OCI-LY7 (cell line): ENCODE measurements at regions not wholly inside any gene's neighbourhood (a gene's known extent, or its start where the extent isn't known, plus 50 kb on each side); places are given as distances from the start of the nearest gene placed in this dataset.

Source experiments
- BruUV-seq: library from RNA; stranded (reverse); fragments of 400-500 nt; replicated peaks from 2 replicates; lab custom pipeline; 2021; lab: Mats Ljungman, UMichigan
- CTCF ChIA-PET: fragments of 300-600 bp; sonication (Branson Sonifier 250); formaldehyde crosslinking; loops from one replicate; lab custom pipeline; 2022; ENCODE audit warnings: antibody characterized with exemption; ENCODE audit not compliant: unreplicated experiment; lab: Charles Lee
- POLR2A ChIA-PET: fragments of 300-600 bp; sonication (Branson Sonifier 250); formaldehyde crosslinking; loops from one replicate; lab custom pipeline; 2022; ENCODE audit warnings: antibody characterized with exemption; lab: Charles Lee
- DNase-seq: peaks from one replicate; pipeline ENCODE4 v3.0.0-alpha.2; 2015; ENCODE audit warnings: low spot score
- H2AFZ ChIP-seq: fragments of 200-600 bp; sonication (generic), shearing (Covaris generic); 2 replicates; pipeline ENCODE4 v1.6.1; 2014; ENCODE audit warnings: mild to moderate bottlenecking, antibody characterized with exemption, low read length, moderate library complexity
- H3K27ac ChIP-seq: fragments of 200-600 bp; sonication (generic); 2 replicates; pipeline ENCODE4 v1.5.1; 2014; ENCODE audit warnings: mixed run types, low read depth, mild to moderate bottlenecking, moderate library complexity, low read length, inconsistent platforms; ENCODE audit not compliant: poor library complexity, severe bottlenecking
- H3K36me3 ChIP-seq: fragments of 200-600 bp; sonication (generic); 2 replicates; pipeline ENCODE4 v1.6.1; 2014; ENCODE audit warnings: mild to moderate bottlenecking, antibody characterized with exemption, low read length, moderate library complexity, mixed read lengths; ENCODE audit not compliant: insufficient read depth
- H3K4me1 ChIP-seq: fragments of 200-600 bp; sonication (generic); 2 replicates; pipeline ENCODE4 v1.5.1; 2014; ENCODE audit warnings: mild to moderate bottlenecking, low read length; ENCODE audit not compliant: insufficient read depth, poor library complexity, severe bottlenecking
- H3K4me2 ChIP-seq: fragments of 200-600 bp; sonication (generic); 2 replicates; pipeline ENCODE4 v1.6.1; 2014; ENCODE audit warnings: mild to moderate bottlenecking, low read length
- H3K4me3 ChIP-seq: fragments of 200-600 bp; sonication (generic); 2 replicates; pipeline ENCODE4 v1.5.1; 2014; ENCODE audit warnings: mild to moderate bottlenecking, low read depth, low read length; ENCODE audit not compliant: poor library complexity, severe bottlenecking
- H3K79me2 ChIP-seq: fragments of 200-600 bp; sonication (generic); 2 replicates; pipeline ENCODE4 v1.6.1; 2016; ENCODE audit warnings: low read depth, mild to moderate bottlenecking, low read length, moderate library complexity, mixed read lengths; ENCODE audit not compliant: insufficient read depth
- H3K9me2 ChIP-seq: fragments of 200-600 bp; sonication (generic); 2 replicates; pipeline ENCODE4 v1.6.1; 2016; ENCODE audit warnings: mild to moderate bottlenecking, low read length, mixed read lengths; ENCODE audit not compliant: insufficient read depth
- H3K9me3 ChIP-seq: fragments of 200-600 bp; sonication (generic); 2 replicates; pipeline ENCODE4 v1.6.1; 2014; ENCODE audit warnings: mild to moderate bottlenecking, mixed run types, low read length, mixed read lengths
- H4K20me1 ChIP-seq: fragments of 200-600 bp; sonication (generic); 2 replicates; pipeline ENCODE4 v1.6.1; 2014; ENCODE audit warnings: mild to moderate bottlenecking, antibody characterized with exemption, low read length, moderate library complexity, mixed read lengths; ENCODE audit not compliant: insufficient read depth
- CTCF ChIP-seq: fragments of 200-600 bp; sonication (generic); conservative IDR thresholded peaks from 2 replicates; pipeline ENCODE4 v1.5.1; 2014; ENCODE audit warnings: mild to moderate bottlenecking, antibody characterized with exemption, low read length, moderate library complexity, mixed read lengths
- EZH2phosphoT487 ChIP-seq: fragments of 200-600 bp; sonication (generic); IDR thresholded peaks from 2 replicates; pipeline ENCODE4 v1.6.1; 2018; ENCODE audit warnings: low read depth, borderline replicate concordance, mild to moderate bottlenecking, mixed run types, antibody characterized with exemption, low read length, moderate library complexity, mixed read lengths
- intact Hi-C: fragments of 100-400 bp; cut with micrococcal nuclease; formaldehyde crosslinking; loops from one replicate; pipeline ENCODE4 v1.10.0; 2022; ENCODE audit not compliant: unreplicated experiment

GRCh38 chrX:31006027-31006426, 65.8 kb downstream of the FTHL17 start:
- DNase-seq = no peak
- Histone ChIP-seq H3K36me3 (no peaks in the 10 kb centered on the region), H3K79me2 (no peaks in the 10 kb centered on the region), H3K4me1 (no peaks in the 10 kb centered on the region), H3K27ac (no peak overlapping the region), H3K9me2 (no peaks in the 10 kb centered on the region), H2AFZ (no peak overlapping the region), H3K9me3 (no peaks in the 10 kb centered on the region), H4K20me1 (no peaks in the 10 kb centered on the region), H3K4me3 (no peak overlapping the region), H3K4me2 (no peak overlapping the region)
- no TSS peak for BruUV-seq
- ChIA-PET POLR2A (no interaction called here), CTCF (no interaction called here)
- TF ChIP-seq EZH2phosphoT487 (no peak), CTCF (no peak)
- intact Hi-C loops = no loop called here

- H3K36me3 ChIP-seq = no peaks in the 10 kb centered on the region
- H3K27ac ChIP-seq = no peak overlapping the region
- TF ChIP-seq EZH2phosphoT487 (no peak), CTCF (no peak)
- no peak overlapping the region for H3K4me2 ChIP-seq
- no peak overlapping the region for H3K4me3 ChIP-seq
- BruUV-seq = no TSS peak
- H3K9me2 ChIP-seq = no peaks in the 10 kb centered on the region
- no peaks in the 10 kb centered on the region for H3K4me1 ChIP-seq
- no peaks in the 10 kb centered on the region for H3K9me3 ChIP-seq
- H4K20me1 ChIP-seq = no peaks in the 10 kb centered on the region
- intact Hi-C loops = no loop called here
- POLR2A ChIA-PET = no interaction called here
- no peak for DNase-seq
- CTCF ChIA-PET = no interaction called here
- H2AFZ ChIP-seq = no peak overlapping the region
- no peaks in the 10 kb centered on the region for H3K79me2 ChIP-seq
These were observed 74.4 kb downstream of the FTHL17 start for GRCh38 chrX:30997411-30997810.

- Histone ChIP-seq H3K9me3 (no peaks in the 10 kb centered on the region), H3K4me2 (no peak overlapping the region), H4K20me1 (no peaks in the 10 kb centered on the region), H3K27ac (no peak overlapping the region), H3K36me3 (no peaks in the 10 kb centered on the region), H3K4me1 (no peaks in the 10 kb centered on the region), H3K79me2 (no peaks in the 10 kb centered on the region), H3K4me3 (no peak overlapping the region), H3K9me2 (no peaks in the 10 kb centered on the region), H2AFZ (no peak overlapping the region)
- intact Hi-C loops = no loop called here
- BruUV-seq = no TSS peak
- no peak for TF ChIP-seq CTCF
- no peak for TF ChIP-seq EZH2phosphoT487
- POLR2A ChIA-PET = no interaction called here
- CTCF ChIA-PET = no interaction called here
- no peak for DNase-seq
These were observed 76.1 kb downstream of the FTHL17 start for GRCh38 chrX:30995705-30996104.
